Keratinocyte (primary cell): ENCODE measurements at regions not wholly inside any gene's neighbourhood (a gene's known extent, or its start where the extent isn't known, plus 50 kb on each side); places are given as distances from the start of the nearest gene placed in this dataset.

Source experiments
- DNase-seq: peaks from one replicate; pipeline ENCODE4 v3.0.0-alpha.2; 2011; ENCODE audit warnings: low read depth, missing footprints, low spot score
- FAIRE-seq: peaks from 2 replicates; lab custom pipeline; 2011; peaks lifted over from hg19 to GRCh38; lab: Jason Lieb, UNC
- H2AFZ ChIP-seq: 2 replicates; pipeline ENCODE4 v1.6.0; 2012; ENCODE audit warnings: low read length, control low read depth, inconsistent platforms; ENCODE audit not compliant: control insufficient read depth
- H3K27ac ChIP-seq: 2 replicates; pipeline ENCODE4 v1.5.1; 2011; ENCODE audit warnings: low read length; ENCODE audit not compliant: control insufficient read depth, insufficient read depth
- H3K27me3 ChIP-seq: 3 replicates; pipeline ENCODE4 v1.6.0; 2011; ENCODE audit warnings: low read length; ENCODE audit not compliant: control insufficient read depth, insufficient read depth; ENCODE audit errors: extremely low read depth
- H3K36me3 ChIP-seq, 2 experiments: 2 replicates in 1 of 2; 3 replicates in 1 of 2; pipeline ENCODE4 v1.5.1; 2011; ENCODE audit warnings: low read length in 2 of 2, mild to moderate bottlenecking in 1 of 2; ENCODE audit not compliant: control insufficient read depth in 2 of 2, insufficient read depth in 2 of 2; ENCODE audit errors: extremely low read depth in 1 of 2
- H3K4me1 ChIP-seq: 3 replicates; pipeline ENCODE4 v1.5.1; 2011; ENCODE audit warnings: low read length; ENCODE audit not compliant: control insufficient read depth, insufficient read depth; ENCODE audit errors: extremely low read depth
- H3K4me2 ChIP-seq: 3 replicates; pipeline ENCODE4 v1.6.0; 2011; ENCODE audit warnings: low read depth, low read length; ENCODE audit not compliant: control insufficient read depth, insufficient read depth; ENCODE audit errors: extremely low read depth
- H3K4me3 ChIP-seq, 3 experiments: fragments of 200-600 bp in 1 of 3; sonication (generic) in 1 of 3; 2 replicates in 2 of 3; 3 replicates in 1 of 3; pipeline ENCODE4 v1.5.1; 2011 to 2016; ENCODE audit warnings: low read length in 3 of 3, mild to moderate bottlenecking in 3 of 3, control low read depth in 2 of 3, inconsistent platforms in 1 of 3, low read depth in 1 of 3, mixed read lengths in 1 of 3, mixed run types in 1 of 3, moderate library complexity in 1 of 3; ENCODE audit not compliant: control insufficient read depth in 2 of 3, insufficient read depth in 2 of 3; ENCODE audit errors: extremely low read depth in 1 of 3
- H3K79me2 ChIP-seq: 2 replicates; pipeline ENCODE4 v1.6.0; 2012; ENCODE audit warnings: low read length; ENCODE audit not compliant: control insufficient read depth, insufficient read depth
- H3K9ac ChIP-seq: 3 replicates; pipeline ENCODE4 v1.6.0; 2011; ENCODE audit warnings: low read length; ENCODE audit not compliant: control insufficient read depth, insufficient read depth; ENCODE audit errors: extremely low read depth
- H3K9me1 ChIP-seq: 3 replicates; pipeline ENCODE4 v1.6.0; 2011; ENCODE audit warnings: low read length; ENCODE audit not compliant: control insufficient read depth, insufficient read depth; ENCODE audit errors: extremely low read depth
- H3K9me3 ChIP-seq: 2 replicates; pipeline ENCODE4 v1.5.1; 2012; ENCODE audit warnings: low read depth, low read length; ENCODE audit not compliant: control insufficient read depth
- H4K20me1 ChIP-seq: 3 replicates; pipeline ENCODE4 v1.6.0; 2011; ENCODE audit warnings: low read length; ENCODE audit not compliant: control insufficient read depth, insufficient read depth; ENCODE audit errors: extremely low read depth
- EZH2 ChIP-seq: IDR thresholded peaks from one replicate; pipeline ENCODE4 v1.6.1; 2012; ENCODE audit warnings: inconsistent platforms, mild to moderate bottlenecking, low read length, moderate library complexity
- dilution Hi-C: fragments of 300-500 bp; cut with MboI; formaldehyde crosslinking; loops from one replicate; pipeline ENCODE4 v1.7.0; 2020; ENCODE audit warnings: low sequenced_read_pairs; ENCODE audit not compliant: extremely low pct_ligation_motif_present
- TF ChIP-seq, protein P1 (sequence below), 3 experiments: IDR thresholded peaks in 1 of 3; conservative IDR thresholded peaks in 1 of 3; optimal IDR thresholded peaks in 1 of 3; 2 replicates in 2 of 3; 3 replicates in 1 of 3; pipeline versions ENCODE3 to v1.5.1; 2011; ENCODE audit warnings: low read length in 3 of 3, mild to moderate bottlenecking in 3 of 3, moderate library complexity in 2 of 3, control low read depth in 1 of 3, inconsistent platforms in 1 of 3; ENCODE audit not compliant: insufficient read depth in 2 of 3; ENCODE audit errors: extremely low read depth in 1 of 3

DNA sequence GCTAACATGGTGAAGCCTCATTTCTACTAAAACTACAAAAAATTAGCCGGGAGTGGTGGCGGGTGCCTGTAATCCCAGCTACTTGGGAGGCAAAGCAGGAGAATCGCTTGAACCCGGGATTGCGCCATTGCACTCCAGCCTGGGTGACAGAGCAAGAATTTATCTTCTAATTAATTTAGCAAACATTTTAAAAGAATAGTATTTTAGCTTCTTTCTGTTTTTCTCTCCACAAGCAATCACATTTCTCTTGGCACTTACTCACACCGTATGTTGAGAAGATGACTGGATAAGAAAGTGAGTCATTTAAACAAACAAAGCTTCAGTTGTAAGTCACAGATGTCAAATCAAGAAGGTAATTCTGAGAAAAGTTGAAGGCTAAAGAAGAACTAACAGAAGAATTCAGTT, 264.0 kb downstream of the ARL4A start:
- DNase-seq: no peak
- Histone ChIP-seq H3K36me3 (no peaks in the 10 kb centered on the region), H3K27me3 (no peaks in the 10 kb centered on the region), H3K4me2 (no peak overlapping the region), H3K79me2 (no peaks in the 10 kb centered on the region), H2AFZ (no peak overlapping the region), H3K9me1 (no peaks in the 10 kb centered on the region), H3K4me3 (no peak overlapping the region), H4K20me1 (no peaks in the 10 kb centered on the region), H3K9ac (no peak overlapping the region), H3K27ac (peak overlapping the region; percentile 10), H3K9me3 (no peaks in the 10 kb centered on the region), H3K4me1 (peaks cover 10% of the 10 kb centered on the region)
- FAIRE-seq: peak; percentile 41
- TF ChIP-seq EZH2: no peak
- TF ChIP-seq, protein P1, sequence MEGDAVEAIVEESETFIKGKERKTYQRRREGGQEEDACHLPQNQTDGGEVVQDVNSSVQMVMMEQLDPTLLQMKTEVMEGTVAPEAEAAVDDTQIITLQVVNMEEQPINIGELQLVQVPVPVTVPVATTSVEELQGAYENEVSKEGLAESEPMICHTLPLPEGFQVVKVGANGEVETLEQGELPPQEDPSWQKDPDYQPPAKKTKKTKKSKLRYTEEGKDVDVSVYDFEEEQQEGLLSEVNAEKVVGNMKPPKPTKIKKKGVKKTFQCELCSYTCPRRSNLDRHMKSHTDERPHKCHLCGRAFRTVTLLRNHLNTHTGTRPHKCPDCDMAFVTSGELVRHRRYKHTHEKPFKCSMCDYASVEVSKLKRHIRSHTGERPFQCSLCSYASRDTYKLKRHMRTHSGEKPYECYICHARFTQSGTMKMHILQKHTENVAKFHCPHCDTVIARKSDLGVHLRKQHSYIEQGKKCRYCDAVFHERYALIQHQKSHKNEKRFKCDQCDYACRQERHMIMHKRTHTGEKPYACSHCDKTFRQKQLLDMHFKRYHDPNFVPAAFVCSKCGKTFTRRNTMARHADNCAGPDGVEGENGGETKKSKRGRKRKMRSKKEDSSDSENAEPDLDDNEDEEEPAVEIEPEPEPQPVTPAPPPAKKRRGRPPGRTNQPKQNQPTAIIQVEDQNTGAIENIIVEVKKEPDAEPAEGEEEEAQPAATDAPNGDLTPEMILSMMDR (optimal IDR thresholded peaks at IDR 0.05 in 1 of 3, IDR thresholded peaks at IDR 0.05 in 1 of 3, conservative IDR thresholded peaks at IDR 0.05 in 1 of 3; ENCODE audit: extremely low read depth in 1 of 3, insufficient read depth in 2 of 3, low read length in 3 of 3): no peak
- dilution Hi-C loops: no loop called here

DNA sequence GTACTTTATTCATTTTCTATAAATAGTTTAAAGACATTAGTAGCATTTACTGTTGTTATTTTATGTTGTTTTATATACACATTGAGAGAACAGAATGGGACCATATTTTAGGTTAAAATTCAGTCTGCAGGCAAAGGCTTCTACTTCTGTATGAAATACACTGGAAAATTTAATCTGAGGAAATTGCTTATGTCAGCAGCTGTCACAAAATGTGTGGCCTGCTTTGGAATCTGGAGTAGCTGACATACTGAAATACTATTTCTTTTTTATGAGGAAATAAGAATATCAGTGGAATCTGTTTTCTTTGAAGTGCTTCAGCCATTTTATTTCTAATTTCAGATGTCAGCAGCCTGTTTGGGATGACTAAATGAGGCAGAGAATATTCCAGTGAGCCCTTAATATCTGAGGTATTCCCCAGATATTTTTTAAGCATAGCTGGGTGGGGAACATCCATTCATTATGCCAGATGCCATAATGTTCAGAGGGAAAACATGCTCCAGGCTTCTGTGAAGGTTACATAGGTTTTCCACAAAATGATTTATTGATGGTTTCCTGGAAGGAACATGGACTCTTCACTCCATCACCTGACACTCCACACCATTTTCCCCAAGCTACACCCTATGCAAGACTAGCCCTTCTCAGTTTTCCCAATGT, 267.1 kb downstream of the ARL4A start:
- dilution Hi-C loops: no loop called here
- no peaks in the 10 kb centered on the region for H4K20me1 ChIP-seq
- H2AFZ ChIP-seq: no peak overlapping the region
- no peak overlapping the region for H3K27ac ChIP-seq
- FAIRE-seq (no peak), DNase-seq (no peak)
- no peaks in the 10 kb centered on the region for H3K27me3 ChIP-seq
- peaks cover 11% of the 10 kb centered on the region for H3K4me1 ChIP-seq
- H3K4me2 ChIP-seq: no peak overlapping the region
- no peak overlapping the region for H3K9ac ChIP-seq
- H3K36me3 ChIP-seq: no peaks in the 10 kb centered on the region
- no peaks in the 10 kb centered on the region for H3K79me2 ChIP-seq
- no peak overlapping the region for H3K4me3 ChIP-seq
- no peaks in the 10 kb centered on the region for H3K9me1 ChIP-seq
- TF ChIP-seq, protein P1 (optimal IDR thresholded peaks at IDR 0.05 in 1 of 3, IDR thresholded peaks at IDR 0.05 in 1 of 3, conservative IDR thresholded peaks at IDR 0.05 in 1 of 3; ENCODE audit: extremely low read depth in 1 of 3, insufficient read depth in 2 of 3, low read length in 3 of 3): no peak
- TF ChIP-seq EZH2: no peak
- no peaks in the 10 kb centered on the region for H3K9me3 ChIP-seq
